ENCODE measurements at regions not wholly inside any gene's neighbourhood (a gene's known extent, or its start where the extent isn't known, plus 50 kb on each side); places are given as distances from the start of the nearest gene placed in this dataset.

GRCh38 chr10:83225781-83226180 lies 913.5 kb upstream of the GHITM start:
- TF ChIP-seq CTCF (IDR thresholded peaks at IDR 0.05) (no peak), ZFX (IDR thresholded peaks at IDR 0.05; ENCODE audit: borderline replicate concordance) (no peak)
- H3K27ac ChIP-seq, result no peak overlapping the region

- H3K27ac ChIP-seq, result no peak overlapping the region
- TF ChIP-seq CTCF (IDR thresholded peaks at IDR 0.05), result no peak
- TF ChIP-seq ZFX (IDR thresholded peaks at IDR 0.05; ENCODE audit: borderline replicate concordance), result no peak
Observed at GRCh38 chr10:83229991-83230390, 909.3 kb upstream of the GHITM start.

- TF ChIP-seq ZFX (IDR thresholded peaks at IDR 0.05; ENCODE audit: borderline replicate concordance), result no peak
- no peak for TF ChIP-seq CTCF (IDR thresholded peaks at IDR 0.05)
- H3K27ac ChIP-seq, result no peak overlapping the region
Observed at GRCh38 chr10:83233691-83234090, 905.6 kb upstream of the GHITM start.

GRCh38 chr10:83248106-83248631 lies 891.1 kb upstream of the GHITM start:
- TF ChIP-seq CTCF (IDR thresholded peaks at IDR 0.05) (no peak), ZFX (IDR thresholded peaks at IDR 0.05; ENCODE audit: borderline replicate concordance) (no peak)
- no peak overlapping the region for H3K27ac ChIP-seq

- H3K27ac ChIP-seq, result no peak overlapping the region
- TF ChIP-seq CTCF (IDR thresholded peaks at IDR 0.05), result no peak
Observed at GRCh38 chr10:83250396-83250795, 888.9 kb upstream of the GHITM start.

GRCh38 chr10:83252169-83252568 lies 887.1 kb upstream of the GHITM start:
- no peak overlapping the region for H3K27ac ChIP-seq
- TF ChIP-seq ZFX (IDR thresholded peaks at IDR 0.05; ENCODE audit: borderline replicate concordance) (no peak), CTCF (IDR thresholded peaks at IDR 0.05) (no peak)

GRCh38 chr10:83252596-83252995 lies 886.7 kb upstream of the GHITM start:
- H3K27ac ChIP-seq, result no peak overlapping the region
- no peak for TF ChIP-seq CTCF (IDR thresholded peaks at IDR 0.05)
- no peak for TF ChIP-seq ZFX (IDR thresholded peaks at IDR 0.05; ENCODE audit: borderline replicate concordance)
